ENCODE measurements at regions not wholly inside any gene's neighbourhood (a gene's known extent, or its start where the extent isn't known, plus 50 kb on each side); places are given as distances from the start of the nearest gene placed in this dataset.
A peak's percentile ranks its signal among the peaks of the same experiment; 100 is the strongest.

GRCh38 chr1:30335997-30336390 lies 387.4 kb downstream of the MATN1 start:
- Histone ChIP-seq H3K4me1 (no peaks in the 10 kb centered on the region), H3K9me3 (peaks cover 0 to under 1% (median 0%) of the 10 kb centered on the region in 4 donors), H3K27me3 (peaks cover 0 to 19% (median under 1%) of the 10 kb centered on the region in 4 donors), H3K27ac (replicated peaks in 1 of 4) (no peak overlapping the region), H3K36me3 (no peaks in the 10 kb centered on the region), H3K4me3 (no peak overlapping the region)
- DNase-seq (ENCODE audit: extremely low spot score) = no peak
- intact Hi-C loops (cut with DNase I) = no loop called here
- WGBS = 83% methylated on average over 1 of the region's 2 CpGs
- TF ChIP-seq EP300 (IDR thresholded peaks at IDR 0.05) (no peak), POLR2AphosphoS5 (IDR thresholded peaks at IDR 0.05) (no peak), POLR2A (IDR thresholded peaks at IDR 0.05; ENCODE audit: low read depth) (no peak), CTCF (IDR thresholded peaks at IDR 0.05) (no peak)

GRCh38 chr1:30335389-30335996 lies 387.9 kb downstream of the MATN1 start:
- no peak overlapping the region for H3K4me3 ChIP-seq
- peaks cover 0 to 19% (median 0%) of the 10 kb centered on the region in 4 donors for H3K27me3 ChIP-seq
- TF ChIP-seq POLR2A (IDR thresholded peaks at IDR 0.05; ENCODE audit: low read depth) = no peak
- TF ChIP-seq POLR2AphosphoS5 (IDR thresholded peaks at IDR 0.05) = no peak
- intact Hi-C loops (cut with DNase I) = no loop called here
- no peak for DNase-seq (ENCODE audit: extremely low spot score)
- H3K4me1 ChIP-seq = no peaks in the 10 kb centered on the region
- no peaks in the 10 kb centered on the region for H3K9me3 ChIP-seq
- no peaks in the 10 kb centered on the region for H3K36me3 ChIP-seq
- 88% methylated on average over 3 of the region's 3 CpGs for WGBS
- H3K27ac ChIP-seq (replicated peaks in 1 of 4) = no peak overlapping the region

GRCh38 chr1:30334767-30335166 lies 388.6 kb downstream of the MATN1 start:
- Histone ChIP-seq H3K9me3 (no peaks in the 10 kb centered on the region), H3K27ac (replicated peaks in 1 of 4) (no peak overlapping the region), H3K4me1 (no peaks in the 10 kb centered on the region), H3K27me3 (peaks cover 0 to 21% (median 0%) of the 10 kb centered on the region in 4 donors), H3K4me3 (no peak overlapping the region), H3K36me3 (no peaks in the 10 kb centered on the region)
- intact Hi-C loops (cut with DNase I) = no loop called here
- 93% methylated on average over 2 of the region's 2 CpGs for WGBS
- no peak for DNase-seq (ENCODE audit: extremely low spot score)
- no peak for TF ChIP-seq POLR2AphosphoS5 (IDR thresholded peaks at IDR 0.05)
- no peak for TF ChIP-seq POLR2A (IDR thresholded peaks at IDR 0.05; ENCODE audit: low read depth)
- no peak for TF ChIP-seq EP300 (IDR thresholded peaks at IDR 0.05)
- TF ChIP-seq CTCF (IDR thresholded peaks at IDR 0.05) = no peak

- WGBS = 88% methylated on average over 18 of the region's 18 CpGs
- intact Hi-C loops (cut with DNase I) = no loop called here
- Histone ChIP-seq H3K27ac (replicated peaks in 1 of 4) (no peak overlapping the region), H3K4me1 (no peaks in the 10 kb centered on the region), H3K9me3 (no peaks in the 10 kb centered on the region), H3K4me3 (no peak overlapping the region), H3K27me3 (peaks cover 0 to 28% (median 0%) of the 10 kb centered on the region in 4 donors), H3K36me3 (no peaks in the 10 kb centered on the region)
- no peak for TF ChIP-seq CTCF (IDR thresholded peaks at IDR 0.05)
- no peak for TF ChIP-seq EP300 (IDR thresholded peaks at IDR 0.05)
- TF ChIP-seq POLR2A (IDR thresholded peaks at IDR 0.05; ENCODE audit: low read depth) = no peak
- no peak for TF ChIP-seq POLR2AphosphoS5 (IDR thresholded peaks at IDR 0.05)
- peak; percentile 87 for DNase-seq (ENCODE audit: extremely low spot score)
These were observed 391.0 kb downstream of the MATN1 start for GRCh38 chr1:30332116-30333094.

GRCh38 chr1:30331415-30332065 lies 391.8 kb downstream of the MATN1 start:
- Histone ChIP-seq H3K27ac (replicated peaks in 1 of 4) (no peak overlapping the region), H3K27me3 (peaks cover 0 to 31% (median 0%) of the 10 kb centered on the region in 4 donors), H3K4me1 (no peaks in the 10 kb centered on the region), H3K9me3 (no peaks in the 10 kb centered on the region), H3K4me3 (no peak overlapping the region), H3K36me3 (no peaks in the 10 kb centered on the region)
- peak; percentile 85 for DNase-seq (ENCODE audit: extremely low spot score)
- intact Hi-C loops (cut with DNase I) = no loop called here
- WGBS = 88% methylated on average over 3 of the region's 8 CpGs
- TF ChIP-seq EP300 (IDR thresholded peaks at IDR 0.05) (no peak), CTCF (IDR thresholded peaks at IDR 0.05) (no peak), POLR2AphosphoS5 (IDR thresholded peaks at IDR 0.05) (no peak), POLR2A (IDR thresholded peaks at IDR 0.05; ENCODE audit: low read depth) (no peak)

Data from esophagus muscularis mucosa (tissue), 4 donors.